Peyer's patch (tissue), 4 donors: ENCODE measurements at regions not wholly inside any gene's neighbourhood (a gene's known extent, or its start where the extent isn't known, plus 50 kb on each side); places are given as distances from the start of the nearest gene placed in this dataset.

Source experiments
- DNase-seq, 3 donors: peaks; one replicate each; pipeline ENCODE4 v3.0.0-alpha.2; 2017 to 2019
- H3K27ac ChIP-seq, 4 donors: fragments of 200-600 bp; sonication (generic); one replicate each; pipeline ENCODE4 v1.5.1; 2016 to 2019
- H3K27me3 ChIP-seq, 2 donors: fragments of 200-600 bp; sonication (generic); one replicate each; pipeline ENCODE4 v1.5.1; 2019
- H3K36me3 ChIP-seq, 3 donors: fragments of 200-600 bp; sonication (generic); one replicate each; pipeline ENCODE4 v1.5.1; 2016 to 2019
- H3K4me1 ChIP-seq, 4 donors: fragments of 200-600 bp; sonication (generic); one replicate each; pipeline ENCODE4 v1.5.1; 2016 to 2019
- H3K4me3 ChIP-seq, 4 donors: fragments of 200-600 bp; sonication (generic); 1 replicate in 3 of 4; 2 replicates in 1 of 4; pipeline ENCODE4 v1.5.1; 2016 to 2019; ENCODE audit warnings: mild to moderate bottlenecking in 1 of 4
- H3K9me3 ChIP-seq, 4 donors: fragments of 200-600 bp; sonication (generic); one replicate each; pipeline ENCODE4 v1.5.1; 2016 to 2019; ENCODE audit warnings: mild to moderate bottlenecking in 1 of 4
- POLR2A ChIP-seq, 2 donors: fragments of 450-650 bp; IDR thresholded peaks; one replicate each; pipeline ENCODE4 v1.5.1; 2017; ENCODE audit warnings: antibody characterized with exemption in 2 of 2, mild to moderate bottlenecking in 2 of 2, moderate library complexity in 2 of 2
- TF ChIP-seq, protein P1 (sequence below), 6 experiments: fragments of 450-650 bp in 4 of 6; fragments of 200-600 bp in 2 of 6; sonication (generic) in 1 of 6; IDR thresholded peaks; one replicate each; pipeline ENCODE4 v1.5.1; 2017 to 2019; ENCODE audit warnings: antibody characterized with exemption in 6 of 6, mild to moderate bottlenecking in 3 of 6, moderate library complexity in 1 of 6

DNA sequence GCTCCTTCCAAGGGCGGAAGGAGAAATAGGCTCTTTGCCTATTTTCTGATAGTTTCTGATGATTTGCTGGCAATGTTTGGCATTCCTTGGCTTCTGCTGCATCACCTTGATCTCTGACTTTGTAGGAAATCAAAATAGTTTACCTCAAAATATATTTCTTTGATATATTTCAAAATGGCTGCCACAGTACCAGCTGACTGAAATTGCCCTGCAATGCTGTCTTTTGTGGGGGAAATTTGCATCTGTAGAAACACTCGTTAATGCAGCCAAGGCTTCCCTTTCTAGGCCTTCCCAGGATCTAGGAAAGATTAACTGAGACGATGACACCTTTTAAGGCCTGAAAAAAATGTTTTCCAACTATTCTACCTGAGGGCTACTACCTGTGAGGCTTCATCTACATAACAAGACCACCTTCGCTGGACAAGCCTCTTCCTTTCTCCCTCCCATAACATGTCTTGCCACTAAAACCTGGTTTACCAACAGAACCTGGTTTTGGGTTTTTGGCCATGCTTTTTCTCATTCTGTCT, 212.8 kb upstream of the SSTR1 start:
- TF ChIP-seq, protein P1, sequence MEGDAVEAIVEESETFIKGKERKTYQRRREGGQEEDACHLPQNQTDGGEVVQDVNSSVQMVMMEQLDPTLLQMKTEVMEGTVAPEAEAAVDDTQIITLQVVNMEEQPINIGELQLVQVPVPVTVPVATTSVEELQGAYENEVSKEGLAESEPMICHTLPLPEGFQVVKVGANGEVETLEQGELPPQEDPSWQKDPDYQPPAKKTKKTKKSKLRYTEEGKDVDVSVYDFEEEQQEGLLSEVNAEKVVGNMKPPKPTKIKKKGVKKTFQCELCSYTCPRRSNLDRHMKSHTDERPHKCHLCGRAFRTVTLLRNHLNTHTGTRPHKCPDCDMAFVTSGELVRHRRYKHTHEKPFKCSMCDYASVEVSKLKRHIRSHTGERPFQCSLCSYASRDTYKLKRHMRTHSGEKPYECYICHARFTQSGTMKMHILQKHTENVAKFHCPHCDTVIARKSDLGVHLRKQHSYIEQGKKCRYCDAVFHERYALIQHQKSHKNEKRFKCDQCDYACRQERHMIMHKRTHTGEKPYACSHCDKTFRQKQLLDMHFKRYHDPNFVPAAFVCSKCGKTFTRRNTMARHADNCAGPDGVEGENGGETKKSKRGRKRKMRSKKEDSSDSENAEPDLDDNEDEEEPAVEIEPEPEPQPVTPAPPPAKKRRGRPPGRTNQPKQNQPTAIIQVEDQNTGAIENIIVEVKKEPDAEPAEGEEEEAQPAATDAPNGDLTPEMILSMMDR (IDR thresholded peaks at IDR 0.05) = no peak
- no peak for TF ChIP-seq POLR2A (IDR thresholded peaks at IDR 0.05)
- Histone ChIP-seq H3K4me1 (no peaks in the 10 kb centered on the region), H3K27ac (no peak overlapping the region), H3K9me3 (no peaks in the 10 kb centered on the region), H3K36me3 (no peaks in the 10 kb centered on the region), H3K27me3 (no peaks in the 10 kb centered on the region), H3K4me3 (no peak overlapping the region)
- DNase-seq = no peak

DNA sequence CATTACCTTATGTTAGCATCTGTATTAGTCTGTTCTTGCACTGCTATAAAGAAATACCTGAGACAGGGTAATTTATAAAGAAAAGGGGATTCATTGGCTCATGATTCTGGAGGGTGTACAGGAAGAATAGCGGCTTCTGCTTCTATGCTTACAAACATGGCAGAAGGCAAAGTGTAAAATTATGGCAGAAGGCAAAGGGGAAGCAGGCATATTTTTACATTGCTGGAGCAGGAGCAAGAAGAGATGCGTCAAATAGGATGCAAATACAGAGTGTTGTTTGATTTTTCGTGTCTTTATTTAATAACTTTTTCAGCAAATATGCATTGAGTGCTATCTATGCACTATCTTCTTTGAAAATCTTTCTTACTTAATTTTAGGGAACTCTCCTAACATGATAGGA, 210.7 kb upstream of the SSTR1 start:
- no peak overlapping the region for H3K4me3 ChIP-seq
- H3K9me3 ChIP-seq = no peaks in the 10 kb centered on the region
- no peak for DNase-seq
- no peaks in the 10 kb centered on the region for H3K27me3 ChIP-seq
- no peaks in the 10 kb centered on the region for H3K4me1 ChIP-seq
- H3K36me3 ChIP-seq = no peaks in the 10 kb centered on the region
- no peak for TF ChIP-seq POLR2A (IDR thresholded peaks at IDR 0.05)
- TF ChIP-seq, protein P1 (IDR thresholded peaks at IDR 0.05) = no peak
- no peak overlapping the region for H3K27ac ChIP-seq

DNA sequence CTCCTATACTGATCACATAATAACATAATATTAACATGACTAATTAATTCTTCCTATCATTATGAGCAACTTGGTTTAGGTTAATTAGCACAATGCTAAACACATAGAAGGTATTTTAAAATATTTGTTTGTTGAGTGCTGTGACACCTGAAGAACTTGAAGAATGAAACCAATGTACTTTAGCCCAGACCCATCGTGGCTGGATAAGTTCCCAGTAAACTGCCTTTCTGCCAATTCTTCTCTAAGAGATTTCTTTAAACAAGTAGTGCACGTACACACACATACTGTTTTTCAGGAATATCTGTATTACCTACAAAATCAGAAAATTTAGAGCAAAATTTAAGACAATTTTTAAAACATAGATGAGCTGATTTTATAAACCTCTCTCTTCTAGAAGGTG, 207.4 kb upstream of the SSTR1 start:
- Histone ChIP-seq H3K9me3 (no peaks in the 10 kb centered on the region), H3K27ac (no peak overlapping the region)
- no peak for TF ChIP-seq POLR2A (IDR thresholded peaks at IDR 0.05)
- TF ChIP-seq, protein P1 (IDR thresholded peaks at IDR 0.05) = no peak

DNA sequence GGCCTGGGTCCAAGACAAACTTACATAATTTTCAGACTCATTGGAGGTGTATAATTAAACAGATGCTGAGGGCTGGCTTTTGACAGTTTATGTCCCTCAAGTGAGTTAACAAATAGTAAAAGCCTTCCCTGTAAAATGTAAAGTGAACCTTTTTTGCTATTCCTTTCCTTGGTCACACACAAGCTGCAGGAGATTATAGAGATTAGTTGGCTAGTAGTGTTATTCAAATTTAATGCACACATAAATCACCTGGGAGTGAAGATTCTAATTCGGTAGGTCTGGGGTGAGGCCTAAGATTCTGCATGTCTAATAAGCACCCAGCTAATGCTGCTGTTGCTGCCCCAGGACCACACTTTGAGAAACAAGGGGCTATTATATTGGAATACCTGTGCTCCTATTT, 206.2 kb upstream of the SSTR1 start:
- Histone ChIP-seq H3K9me3 (no peaks in the 10 kb centered on the region), H3K4me1 (no peaks in the 10 kb centered on the region), H3K27me3 (no peaks in the 10 kb centered on the region), H3K4me3 (no peak overlapping the region), H3K27ac (no peak overlapping the region), H3K36me3 (no peaks in the 10 kb centered on the region)
- DNase-seq = no peak
- TF ChIP-seq, protein P1 (IDR thresholded peaks at IDR 0.05) = no peak
- TF ChIP-seq POLR2A (IDR thresholded peaks at IDR 0.05) = no peak

More for the DNA sequence above, 207.4 kb upstream of the SSTR1 start:
- H3K4me1 ChIP-seq = no peaks in the 10 kb centered on the region
- no peak overlapping the region for H3K4me3 ChIP-seq
- DNase-seq = no peak
- no peaks in the 10 kb centered on the region for H3K36me3 ChIP-seq
- H3K27me3 ChIP-seq = no peaks in the 10 kb centered on the region

DNA sequence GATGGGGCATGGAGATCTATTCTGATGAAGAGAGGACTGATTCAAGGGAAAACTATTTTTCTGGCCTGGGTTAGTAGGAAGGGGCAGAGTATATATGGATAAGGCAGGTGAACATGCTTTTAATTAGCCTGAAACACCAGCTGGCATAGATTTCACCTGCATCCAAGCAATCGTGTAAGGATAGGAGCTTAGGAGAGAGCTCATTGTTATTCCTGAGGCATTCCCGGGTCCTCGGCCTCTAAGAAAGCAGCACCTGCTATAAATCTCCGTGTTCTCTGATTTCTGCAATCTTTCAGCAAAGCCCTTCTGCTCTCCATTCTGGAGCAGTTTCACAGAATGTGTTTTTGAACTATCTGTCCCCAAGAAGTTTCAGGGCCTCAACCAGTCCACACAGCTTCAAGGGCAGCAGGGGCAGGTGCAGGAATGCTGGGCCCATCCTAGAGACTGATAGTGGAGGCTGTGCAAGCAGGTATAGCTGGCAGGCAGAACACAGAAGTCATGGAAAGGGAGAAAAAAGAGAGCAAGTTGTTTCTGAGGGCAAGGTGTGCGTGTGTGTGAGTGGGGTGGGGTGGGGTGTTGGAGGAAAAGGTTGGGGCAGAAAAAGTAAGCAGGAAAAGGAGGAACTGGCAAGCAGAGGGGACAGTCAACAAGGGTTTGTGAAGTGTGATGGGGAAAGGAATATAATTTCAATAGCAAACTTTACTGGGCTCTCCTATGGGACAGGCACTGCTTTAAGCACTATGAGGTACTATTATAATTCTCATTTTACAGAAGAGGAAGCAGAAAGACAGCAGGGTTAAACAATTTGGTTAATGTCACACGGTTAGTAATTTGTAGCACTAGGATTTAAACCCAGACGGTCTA, 203.7 kb upstream of the SSTR1 start:
- no peak overlapping the region for H3K27ac ChIP-seq
- H3K9me3 ChIP-seq = no peaks in the 10 kb centered on the region
- no peak for DNase-seq
- no peak overlapping the region for H3K4me3 ChIP-seq
- H3K4me1 ChIP-seq = no peaks in the 10 kb centered on the region
- H3K27me3 ChIP-seq = no peaks in the 10 kb centered on the region
- no peaks in the 10 kb centered on the region for H3K36me3 ChIP-seq
- TF ChIP-seq POLR2A (IDR thresholded peaks at IDR 0.05) = no peak
- TF ChIP-seq, protein P1 (IDR thresholded peaks at IDR 0.05) = no peak
